Fibroblast of lung (primary cell): ENCODE measurements at regions not wholly inside any gene's neighbourhood (a gene's known extent, or its start where the extent isn't known, plus 50 kb on each side); places are given as distances from the start of the nearest gene placed in this dataset.

ENCODE experiments used
- DNase-seq, 2 donors: peaks; one replicate each; pipeline versions ENCODE4 v3.0.0 to v3.0.0-alpha.2; 2010; ENCODE audit warnings: low read depth in 2 of 2
- H2AFZ ChIP-seq: 2 replicates; pipeline ENCODE4 v1.5.1; 2012; ENCODE audit warnings: low read length, control low read depth, inconsistent platforms
- H3K27ac ChIP-seq: 2 replicates; pipeline ENCODE4 v1.5.1; 2011; ENCODE audit warnings: low read length, control low read depth; ENCODE audit not compliant: insufficient read depth
- H3K27me3 ChIP-seq: 2 replicates; pipeline ENCODE4 v1.5.1; 2011; ENCODE audit warnings: mild to moderate bottlenecking, low read length; ENCODE audit not compliant: control insufficient read depth, insufficient read depth
- H3K36me3 ChIP-seq: 2 replicates; pipeline ENCODE4 v1.5.1; 2011; ENCODE audit warnings: low read length; ENCODE audit not compliant: control insufficient read depth, insufficient read depth
- H3K4me1 ChIP-seq: 2 replicates; pipeline ENCODE4 v1.5.1; 2011; ENCODE audit warnings: low read length; ENCODE audit not compliant: control insufficient read depth, insufficient read depth; ENCODE audit errors: extremely low read depth
- H3K4me2 ChIP-seq: 2 replicates; pipeline ENCODE4 v1.5.1; 2011; ENCODE audit warnings: low read length, control low read depth; ENCODE audit not compliant: insufficient read depth; ENCODE audit errors: extremely low read depth
- H3K4me3 ChIP-seq, 4 experiments: fragments of 200-600 bp in 1 of 4; sonication (generic) in 1 of 4; replicated peaks in 1 of 4; 2 replicates each; pipeline ENCODE4 v1.5.1; 2011 to 2016; ENCODE audit warnings: low read length in 4 of 4, low read depth in 3 of 4, mild to moderate bottlenecking in 3 of 4, control low read depth in 2 of 4, inconsistent platforms in 1 of 4, mixed read lengths in 1 of 4; ENCODE audit not compliant: insufficient read depth in 1 of 4; ENCODE audit errors: control extremely low read depth in 1 of 4
- H3K79me2 ChIP-seq: 2 replicates; pipeline ENCODE4 v1.5.1; 2012; ENCODE audit warnings: mild to moderate bottlenecking, low read length, inconsistent platforms; ENCODE audit not compliant: control insufficient read depth, insufficient read depth
- H3K9ac ChIP-seq: 2 replicates; pipeline ENCODE4 v1.5.1; 2011; ENCODE audit warnings: mild to moderate bottlenecking, low read length, control low read depth; ENCODE audit not compliant: insufficient read depth
- H3K9me3 ChIP-seq: 2 replicates; pipeline ENCODE4 v1.5.1; 2012; ENCODE audit warnings: low read depth, low read length; ENCODE audit not compliant: control insufficient read depth, insufficient read depth
- H4K20me1 ChIP-seq: 2 replicates; pipeline ENCODE4 v1.5.1; 2011; ENCODE audit warnings: low read length; ENCODE audit not compliant: control insufficient read depth, insufficient read depth; ENCODE audit errors: extremely low read depth
- EZH2 ChIP-seq: IDR thresholded peaks from 2 replicates; pipeline ENCODE4 v1.5.1; 2012; ENCODE audit warnings: low read length, control low read depth, mild to moderate bottlenecking; ENCODE audit errors: missing control alignments
- TF ChIP-seq, protein P1 (sequence below), 2 donors: IDR thresholded peaks in 1 of 2; conservative IDR thresholded peaks in 1 of 2; 1 replicate in 1 of 2; 2 replicates in 1 of 2; pipeline ENCODE4 v1.5.1; 2011 to 2012; ENCODE audit warnings: low read length in 2 of 2, control low read depth in 1 of 2, inconsistent platforms in 1 of 2, low read depth in 1 of 2, mild to moderate bottlenecking in 1 of 2

DNA sequence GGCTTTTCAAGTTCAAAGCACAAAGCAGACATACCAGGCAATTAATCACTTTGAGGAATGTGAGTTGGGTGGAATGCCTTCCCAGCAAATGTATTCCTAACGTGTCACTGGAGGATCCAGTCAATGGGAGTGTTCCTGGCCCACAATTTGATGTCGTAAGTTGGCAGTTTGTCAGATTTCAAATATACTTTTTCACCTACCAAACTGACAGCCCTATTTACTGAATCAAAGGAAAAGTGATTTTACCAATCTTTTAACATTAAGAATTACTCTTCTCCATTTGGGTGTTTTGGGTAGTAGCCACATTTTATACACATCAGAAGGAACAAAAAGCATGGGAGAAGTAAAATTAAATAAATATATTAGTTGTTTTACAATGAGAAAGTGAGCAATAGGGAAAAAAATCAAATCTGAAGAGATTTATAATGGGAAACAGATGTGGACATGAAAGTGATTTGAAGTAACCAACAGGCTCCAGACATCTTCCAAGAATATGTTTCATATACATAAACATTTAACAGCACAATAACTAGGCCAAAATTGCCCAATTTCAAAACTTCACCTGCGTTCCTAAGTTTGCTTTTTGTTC lies 222.9 kb downstream of the MTERF1 start:
- Histone ChIP-seq H3K27ac (no peak overlapping the region), H3K4me2 (no peak overlapping the region), H3K9ac (no peak overlapping the region), H4K20me1 (no peaks in the 10 kb centered on the region), H3K36me3 (no peaks in the 10 kb centered on the region), H2AFZ (no peak overlapping the region), H3K79me2 (no peaks in the 10 kb centered on the region), H3K4me1 (no peaks in the 10 kb centered on the region), H3K27me3 (no peaks in the 10 kb centered on the region), H3K9me3 (no peaks in the 10 kb centered on the region), H3K4me3 (no peak overlapping the region)
- DNase-seq: peak; percentile 66 to 98
- no peak for TF ChIP-seq EZH2
- TF ChIP-seq, protein P1, sequence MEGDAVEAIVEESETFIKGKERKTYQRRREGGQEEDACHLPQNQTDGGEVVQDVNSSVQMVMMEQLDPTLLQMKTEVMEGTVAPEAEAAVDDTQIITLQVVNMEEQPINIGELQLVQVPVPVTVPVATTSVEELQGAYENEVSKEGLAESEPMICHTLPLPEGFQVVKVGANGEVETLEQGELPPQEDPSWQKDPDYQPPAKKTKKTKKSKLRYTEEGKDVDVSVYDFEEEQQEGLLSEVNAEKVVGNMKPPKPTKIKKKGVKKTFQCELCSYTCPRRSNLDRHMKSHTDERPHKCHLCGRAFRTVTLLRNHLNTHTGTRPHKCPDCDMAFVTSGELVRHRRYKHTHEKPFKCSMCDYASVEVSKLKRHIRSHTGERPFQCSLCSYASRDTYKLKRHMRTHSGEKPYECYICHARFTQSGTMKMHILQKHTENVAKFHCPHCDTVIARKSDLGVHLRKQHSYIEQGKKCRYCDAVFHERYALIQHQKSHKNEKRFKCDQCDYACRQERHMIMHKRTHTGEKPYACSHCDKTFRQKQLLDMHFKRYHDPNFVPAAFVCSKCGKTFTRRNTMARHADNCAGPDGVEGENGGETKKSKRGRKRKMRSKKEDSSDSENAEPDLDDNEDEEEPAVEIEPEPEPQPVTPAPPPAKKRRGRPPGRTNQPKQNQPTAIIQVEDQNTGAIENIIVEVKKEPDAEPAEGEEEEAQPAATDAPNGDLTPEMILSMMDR (conservative IDR thresholded peaks at IDR 0.05 in 1 of 2, IDR thresholded peaks at IDR 0.05 in 1 of 2; ENCODE audit: low read depth in 1 of 2, low read length in 2 of 2): no peak

DNA sequence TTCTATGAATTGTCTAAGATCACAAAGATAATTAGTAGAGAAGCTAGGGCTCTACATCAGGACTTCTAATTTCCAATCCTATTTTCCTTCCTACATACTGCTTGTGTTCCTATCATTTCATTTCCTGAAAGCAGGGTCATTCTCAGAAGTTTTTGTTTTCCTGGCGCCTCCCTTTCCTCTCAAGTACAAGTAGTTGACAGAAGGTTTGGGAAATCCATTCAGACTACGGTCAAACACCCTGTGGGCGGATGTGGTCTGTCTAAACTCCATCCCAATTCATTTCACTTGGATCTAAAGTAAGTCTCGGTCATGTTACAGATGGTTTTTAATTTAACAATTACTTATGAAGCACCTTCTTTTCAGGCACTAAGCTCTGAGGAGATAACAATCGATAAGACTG lies 221.4 kb downstream of the MTERF1 start:
- no peaks in the 10 kb centered on the region for H3K36me3 ChIP-seq
- H3K9me3 ChIP-seq: no peaks in the 10 kb centered on the region
- no peak overlapping the region for H2AFZ ChIP-seq
- H3K27ac ChIP-seq: no peak overlapping the region
- no peaks in the 10 kb centered on the region for H4K20me1 ChIP-seq
- H3K79me2 ChIP-seq: no peaks in the 10 kb centered on the region
- no peak overlapping the region for H3K4me2 ChIP-seq
- no peak overlapping the region for H3K4me3 ChIP-seq
- TF ChIP-seq, protein P1 (conservative IDR thresholded peaks at IDR 0.05 in 1 of 2, IDR thresholded peaks at IDR 0.05 in 1 of 2; ENCODE audit: low read depth in 1 of 2, low read length in 2 of 2): no peak
- TF ChIP-seq EZH2: no peak
- no peaks in the 10 kb centered on the region for H3K27me3 ChIP-seq
- H3K4me1 ChIP-seq: no peaks in the 10 kb centered on the region
- DNase-seq: peak in 1 of 2 donors; percentile 24
- no peak overlapping the region for H3K9ac ChIP-seq

DNA sequence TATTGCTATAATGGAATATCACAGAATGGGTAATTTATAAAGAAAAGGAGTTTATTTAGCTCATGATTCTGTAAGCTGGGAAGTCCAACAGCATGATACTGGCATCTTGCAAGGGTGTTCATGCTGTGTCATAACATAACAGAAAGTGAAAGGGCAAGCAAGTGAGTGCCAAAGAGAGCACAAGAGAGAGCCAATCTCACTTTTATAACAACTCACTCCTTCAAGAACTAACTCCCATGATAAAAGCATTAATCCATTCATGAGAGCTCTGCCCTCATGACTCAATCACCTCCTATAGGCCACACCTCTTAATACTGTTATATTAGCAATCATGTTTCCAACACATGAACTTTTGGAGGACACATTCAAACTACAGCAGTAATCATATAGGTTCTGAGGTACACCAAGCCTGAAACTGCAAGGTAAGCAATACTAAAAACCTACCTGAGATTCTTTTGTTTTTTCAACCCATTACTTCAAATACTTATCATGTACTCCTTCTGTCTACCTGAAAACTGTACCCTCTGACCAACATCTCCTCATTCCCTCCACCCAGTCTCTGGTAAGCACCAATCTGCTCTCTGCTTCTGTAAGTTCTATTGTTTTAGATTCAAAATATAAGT lies 219.7 kb downstream of the MTERF1 start:
- TF ChIP-seq EZH2: no peak
- TF ChIP-seq, protein P1 (conservative IDR thresholded peaks at IDR 0.05 in 1 of 2, IDR thresholded peaks at IDR 0.05 in 1 of 2; ENCODE audit: low read depth in 1 of 2, low read length in 2 of 2): no peak
- H3K9me3 ChIP-seq: no peaks in the 10 kb centered on the region
- no peak for DNase-seq

More for the DNA sequence above, 219.7 kb downstream of the MTERF1 start:
- H3K27ac ChIP-seq: no peak overlapping the region
- H3K4me1 ChIP-seq: no peaks in the 10 kb centered on the region
- no peak overlapping the region for H3K4me3 ChIP-seq
- H3K79me2 ChIP-seq: no peaks in the 10 kb centered on the region
- H3K9ac ChIP-seq: no peak overlapping the region
- H4K20me1 ChIP-seq: no peaks in the 10 kb centered on the region
- no peak overlapping the region for H3K4me2 ChIP-seq
- no peaks in the 10 kb centered on the region for H3K36me3 ChIP-seq
- no peaks in the 10 kb centered on the region for H3K27me3 ChIP-seq
- no peak overlapping the region for H2AFZ ChIP-seq
